ENCODE measurements at regions not wholly inside any gene's neighbourhood (a gene's known extent, or its start where the extent isn't known, plus 50 kb on each side); places are given as distances from the start of the nearest gene placed in this dataset.

DNA sequence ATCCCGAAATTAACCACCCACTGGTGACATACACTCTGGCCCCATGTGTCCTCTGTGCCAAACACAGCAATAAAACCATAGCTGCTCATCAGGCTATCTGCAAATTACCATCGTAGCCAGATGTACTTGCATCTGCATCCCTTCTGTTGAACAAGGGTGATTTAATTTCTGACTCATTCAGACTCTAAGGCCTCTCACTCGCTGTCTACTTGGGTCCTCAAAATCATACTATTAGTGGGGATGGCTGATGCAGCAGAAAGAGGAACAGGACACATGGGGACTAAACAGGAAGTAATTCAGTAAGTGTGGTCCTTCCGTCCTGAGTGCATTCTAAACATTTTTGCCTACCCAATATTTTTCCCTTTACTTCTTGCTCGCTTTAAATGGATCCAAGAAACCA, 2275.0 kb upstream of the PCDH20 start:
- no peak for TF ChIP-seq ARNT (IDR thresholded peaks at IDR 0.05)
- TF ChIP-seq, protein P1, sequence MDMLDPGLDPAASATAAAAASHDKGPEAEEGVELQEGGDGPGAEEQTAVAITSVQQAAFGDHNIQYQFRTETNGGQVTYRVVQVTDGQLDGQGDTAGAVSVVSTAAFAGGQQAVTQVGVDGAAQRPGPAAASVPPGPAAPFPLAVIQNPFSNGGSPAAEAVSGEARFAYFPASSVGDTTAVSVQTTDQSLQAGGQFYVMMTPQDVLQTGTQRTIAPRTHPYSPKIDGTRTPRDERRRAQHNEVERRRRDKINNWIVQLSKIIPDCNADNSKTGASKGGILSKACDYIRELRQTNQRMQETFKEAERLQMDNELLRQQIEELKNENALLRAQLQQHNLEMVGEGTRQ (IDR thresholded peaks at IDR 0.05; ENCODE audit: low read depth, low read length), result no peak
- TF ChIP-seq, protein P1 (CRISPR knock-in tag; IDR thresholded peaks at IDR 0.05; ENCODE audit: borderline replicate concordance), result no peak
- no peak for TF ChIP-seq GTF2F1 (IDR thresholded peaks at IDR 0.05; ENCODE audit: low read length)
